Testis (tissue), 2 donors: ENCODE measurements at regions not wholly inside any gene's neighbourhood (a gene's known extent, or its start where the extent isn't known, plus 50 kb on each side); places are given as distances from the start of the nearest gene placed in this dataset.

ENCODE experiments used
- DNase-seq: peaks from one replicate; pipeline ENCODE4 v3.0.0-alpha.2; 2019
- H3K27ac ChIP-seq, 2 donors: fragments of 200-600 bp; sonication (generic); one replicate each; pipeline ENCODE4 v1.5.1; 2019
- H3K27me3 ChIP-seq: fragments of 200-600 bp; sonication (generic); one replicate; pipeline ENCODE4 v1.5.1; 2019
- H3K36me3 ChIP-seq: fragments of 200-600 bp; sonication (generic); one replicate; pipeline ENCODE4 v1.5.1; 2017; ENCODE audit warnings: low read depth; ENCODE audit errors: missing control alignments
- H3K4me1 ChIP-seq: fragments of 200-600 bp; sonication (generic); one replicate; pipeline ENCODE4 v1.5.1; 2019
- H3K4me3 ChIP-seq, 2 donors: fragments of 200-600 bp; sonication (generic); one replicate each; pipeline ENCODE4 v1.5.1; 2017 to 2019
- H3K9me3 ChIP-seq: fragments of 200-600 bp; sonication (generic); one replicate; pipeline ENCODE4 v1.5.1; 2017
- CTCF ChIP-seq, 3 experiments: fragments of 450-650 bp in 2 of 3; fragments of 200-600 bp in 1 of 3; sonication (generic) in 1 of 3; IDR thresholded peaks; one replicate each; pipeline ENCODE4 v1.5.1; 2016 to 2019; ENCODE audit warnings: antibody characterized with exemption in 3 of 3, mild to moderate bottlenecking in 2 of 3, moderate library complexity in 1 of 3
- POLR2A ChIP-seq: fragments of 450-650 bp; IDR thresholded peaks from one replicate; pipeline ENCODE4 v1.6.1; 2017; ENCODE audit warnings: antibody characterized with exemption, mild to moderate bottlenecking, moderate library complexity
- WGBS, 2 donors: methylation state at CpG; one replicate each; pipeline ENCODE4 v1.1.5; 2018; 5-methylcytosine and 5-hydroxymethylcytosine counted together
- intact Hi-C: fragments of 100-400 bp; cut with DNase I; formaldehyde crosslinking; loops from one replicate; pipeline ENCODE4 v1.15.1; 2023; ENCODE audit warnings: low total_unique reads

GRCh38 chr5:68657055-68657961 is 436.5 kb upstream of the SLC30A5 start:
- no peaks in the 10 kb centered on the region for H3K36me3 ChIP-seq
- TF ChIP-seq CTCF (IDR thresholded peaks at IDR 0.05) = no peak
- TF ChIP-seq POLR2A = no peak
- WGBS, 2 donors = 49 to 52% methylated on average over 5 of the region's 5 CpGs
- no peaks in the 10 kb centered on the region for H3K9me3 ChIP-seq
- H3K27me3 ChIP-seq = no peaks in the 10 kb centered on the region
- DNase-seq = no peak
- intact Hi-C loops = no loop called here
- no peak overlapping the region for H3K27ac ChIP-seq
- no peaks in the 10 kb centered on the region for H3K4me1 ChIP-seq
- no peak overlapping the region for H3K4me3 ChIP-seq

- WGBS, 2 donors = 91 to 96% methylated on average over 4 of the region's 4 CpGs
- TF ChIP-seq POLR2A = no peak
- no peak for TF ChIP-seq CTCF (IDR thresholded peaks at IDR 0.05)
- Histone ChIP-seq H3K4me1 (no peaks in the 10 kb centered on the region), H3K36me3 (no peaks in the 10 kb centered on the region), H3K4me3 (no peak overlapping the region), H3K27me3 (no peaks in the 10 kb centered on the region), H3K27ac (no peak overlapping the region), H3K9me3 (no peaks in the 10 kb centered on the region)
- intact Hi-C loops = no loop called here
- DNase-seq = no peak
Observed at GRCh38 chr5:68658810-68659372, 434.9 kb upstream of the SLC30A5 start.

- no peaks in the 10 kb centered on the region for H3K4me1 ChIP-seq
- H3K27me3 ChIP-seq = no peaks in the 10 kb centered on the region
- WGBS, 2 donors = 86 to 89% methylated on average over 3 of the region's 3 CpGs
- TF ChIP-seq POLR2A = no peak
- TF ChIP-seq CTCF (IDR thresholded peaks at IDR 0.05) = no peak
- H3K36me3 ChIP-seq = no peaks in the 10 kb centered on the region
- DNase-seq = no peak
- intact Hi-C loops = no loop called here
- H3K4me3 ChIP-seq = no peak overlapping the region
- H3K9me3 ChIP-seq = no peaks in the 10 kb centered on the region
- H3K27ac ChIP-seq = no peak overlapping the region
Observed at GRCh38 chr5:68659881-68660280, 433.9 kb upstream of the SLC30A5 start.

- H3K4me3 ChIP-seq = no peak overlapping the region
- intact Hi-C loops = no loop called here
- no peak for TF ChIP-seq POLR2A
- TF ChIP-seq CTCF (IDR thresholded peaks at IDR 0.05) = peak in 2 of 3 experiments; percentile 4 to 23
Observed at GRCh38 chr5:68661237-68661636, 432.6 kb upstream of the SLC30A5 start.

More at GRCh38 chr5:68661237-68661636, 432.6 kb upstream of the SLC30A5 start:
- no peaks in the 10 kb centered on the region for H3K27me3 ChIP-seq
- no peaks in the 10 kb centered on the region for H3K9me3 ChIP-seq
- no peaks in the 10 kb centered on the region for H3K4me1 ChIP-seq
- no peaks in the 10 kb centered on the region for H3K36me3 ChIP-seq
- DNase-seq = peak; percentile 49
- WGBS, 2 donors = 87 to 93% methylated on average over 2 of the region's 2 CpGs
- H3K27ac ChIP-seq = no peak overlapping the region
